Peyer's patch (tissue), 4 donors: ENCODE measurements at regions not wholly inside any gene's neighbourhood (a gene's known extent, or its start where the extent isn't known, plus 50 kb on each side); places are given as distances from the start of the nearest gene placed in this dataset.

Experiments
- DNase-seq, 3 donors: peaks; one replicate each; pipeline ENCODE4 v3.0.0-alpha.2; 2017 to 2019
- H3K27ac ChIP-seq, 4 donors: fragments of 200-600 bp; sonication (generic); one replicate each; pipeline ENCODE4 v1.5.1; 2016 to 2019
- H3K27me3 ChIP-seq, 2 donors: fragments of 200-600 bp; sonication (generic); one replicate each; pipeline ENCODE4 v1.5.1; 2019
- H3K36me3 ChIP-seq, 3 donors: fragments of 200-600 bp; sonication (generic); one replicate each; pipeline ENCODE4 v1.5.1; 2016 to 2019
- H3K4me1 ChIP-seq, 4 donors: fragments of 200-600 bp; sonication (generic); one replicate each; pipeline ENCODE4 v1.5.1; 2016 to 2019
- H3K4me3 ChIP-seq, 4 donors: fragments of 200-600 bp; sonication (generic); 1 replicate in 3 of 4; 2 replicates in 1 of 4; pipeline ENCODE4 v1.5.1; 2016 to 2019; ENCODE audit warnings: mild to moderate bottlenecking in 1 of 4
- H3K9me3 ChIP-seq, 4 donors: fragments of 200-600 bp; sonication (generic); one replicate each; pipeline ENCODE4 v1.5.1; 2016 to 2019; ENCODE audit warnings: mild to moderate bottlenecking in 1 of 4
- POLR2A ChIP-seq, 2 donors: fragments of 450-650 bp; IDR thresholded peaks; one replicate each; pipeline ENCODE4 v1.5.1; 2017; ENCODE audit warnings: antibody characterized with exemption in 2 of 2, mild to moderate bottlenecking in 2 of 2, moderate library complexity in 2 of 2
- TF ChIP-seq, protein P1 (sequence below), 6 experiments: fragments of 450-650 bp in 4 of 6; fragments of 200-600 bp in 2 of 6; sonication (generic) in 1 of 6; IDR thresholded peaks; one replicate each; pipeline ENCODE4 v1.5.1; 2017 to 2019; ENCODE audit warnings: antibody characterized with exemption in 6 of 6, mild to moderate bottlenecking in 3 of 6, moderate library complexity in 1 of 6

DNA sequence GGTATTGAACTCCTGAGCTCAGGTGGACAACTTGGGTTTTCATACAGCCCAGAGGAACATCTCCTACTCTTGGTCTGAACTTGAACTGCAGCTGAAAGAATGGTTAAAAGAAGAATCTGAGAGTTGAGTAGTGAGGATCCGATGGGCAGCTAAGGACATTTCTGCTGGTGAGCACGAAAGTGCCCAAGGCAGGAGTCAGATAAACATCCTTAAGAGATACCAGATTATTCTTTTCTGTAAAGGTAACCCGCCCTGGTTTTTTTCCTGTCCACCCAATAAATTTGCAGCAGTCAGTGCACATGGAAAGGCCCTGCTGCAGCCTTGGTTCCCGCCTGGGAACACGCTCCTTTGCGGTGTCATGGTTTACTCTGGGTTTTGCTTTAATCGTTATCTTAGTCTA lies 78.4 kb upstream of the ARHGEF7 start:
- no peak overlapping the region for H3K27ac ChIP-seq
- H3K4me1 ChIP-seq: no peaks in the 10 kb centered on the region
- TF ChIP-seq, protein P1, sequence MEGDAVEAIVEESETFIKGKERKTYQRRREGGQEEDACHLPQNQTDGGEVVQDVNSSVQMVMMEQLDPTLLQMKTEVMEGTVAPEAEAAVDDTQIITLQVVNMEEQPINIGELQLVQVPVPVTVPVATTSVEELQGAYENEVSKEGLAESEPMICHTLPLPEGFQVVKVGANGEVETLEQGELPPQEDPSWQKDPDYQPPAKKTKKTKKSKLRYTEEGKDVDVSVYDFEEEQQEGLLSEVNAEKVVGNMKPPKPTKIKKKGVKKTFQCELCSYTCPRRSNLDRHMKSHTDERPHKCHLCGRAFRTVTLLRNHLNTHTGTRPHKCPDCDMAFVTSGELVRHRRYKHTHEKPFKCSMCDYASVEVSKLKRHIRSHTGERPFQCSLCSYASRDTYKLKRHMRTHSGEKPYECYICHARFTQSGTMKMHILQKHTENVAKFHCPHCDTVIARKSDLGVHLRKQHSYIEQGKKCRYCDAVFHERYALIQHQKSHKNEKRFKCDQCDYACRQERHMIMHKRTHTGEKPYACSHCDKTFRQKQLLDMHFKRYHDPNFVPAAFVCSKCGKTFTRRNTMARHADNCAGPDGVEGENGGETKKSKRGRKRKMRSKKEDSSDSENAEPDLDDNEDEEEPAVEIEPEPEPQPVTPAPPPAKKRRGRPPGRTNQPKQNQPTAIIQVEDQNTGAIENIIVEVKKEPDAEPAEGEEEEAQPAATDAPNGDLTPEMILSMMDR (IDR thresholded peaks at IDR 0.05): no peak
- no peak for TF ChIP-seq POLR2A (IDR thresholded peaks at IDR 0.05)

DNA sequence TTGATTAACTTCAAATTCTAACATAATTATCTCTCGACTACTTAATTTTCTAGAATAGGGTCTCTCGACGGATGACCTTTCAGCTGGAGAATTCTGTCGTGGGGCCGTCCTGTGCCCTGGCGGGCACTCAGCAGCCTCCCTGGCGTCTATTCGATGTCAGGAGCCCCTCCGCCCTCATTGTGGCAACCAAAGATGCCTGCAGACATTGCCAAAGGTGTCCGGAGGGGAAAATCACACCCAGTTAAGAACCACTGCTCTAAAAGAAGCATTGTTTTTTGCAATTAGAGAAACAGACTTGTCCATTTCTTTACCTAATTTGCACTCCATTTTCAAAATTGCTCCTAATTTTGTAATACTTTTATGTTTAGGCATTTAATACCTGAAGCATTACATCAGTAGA lies 79.2 kb upstream of the ARHGEF7 start:
- Histone ChIP-seq H3K27ac (no peak overlapping the region), H3K4me1 (no peaks in the 10 kb centered on the region), H3K36me3 (no peaks in the 10 kb centered on the region), H3K4me3 (no peak overlapping the region), H3K27me3 (no peaks in the 10 kb centered on the region), H3K9me3 (no peaks in the 10 kb centered on the region)
- DNase-seq: no peak
- TF ChIP-seq POLR2A (IDR thresholded peaks at IDR 0.05): no peak
- TF ChIP-seq, protein P1 (IDR thresholded peaks at IDR 0.05): no peak

More for the DNA sequence above, 78.4 kb upstream of the ARHGEF7 start:
- H3K4me3 ChIP-seq: no peak overlapping the region
- DNase-seq: no peak
- H3K36me3 ChIP-seq: no peaks in the 10 kb centered on the region
- no peaks in the 10 kb centered on the region for H3K27me3 ChIP-seq
- no peaks in the 10 kb centered on the region for H3K9me3 ChIP-seq

DNA sequence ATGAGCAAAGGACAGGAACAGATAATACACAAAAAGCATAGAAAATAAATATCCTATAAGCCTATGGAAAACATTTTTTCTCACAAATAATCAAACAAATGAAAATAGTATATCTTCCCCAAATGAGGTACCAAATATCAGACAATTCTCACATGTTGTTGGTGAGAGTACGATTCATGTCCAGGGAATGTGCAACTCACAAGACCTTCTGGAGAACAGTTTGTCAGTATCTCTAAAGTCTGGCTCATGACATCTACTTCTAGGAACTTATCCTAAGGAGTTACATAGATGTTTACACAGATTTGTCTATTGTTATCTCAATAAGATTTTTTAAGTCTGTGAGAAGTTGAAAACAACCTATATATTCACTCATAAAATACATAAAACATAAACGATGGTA lies 80.3 kb upstream of the ARHGEF7 start:
- H3K36me3 ChIP-seq: no peaks in the 10 kb centered on the region
- no peak for DNase-seq
- H3K27me3 ChIP-seq: no peaks in the 10 kb centered on the region
- TF ChIP-seq, protein P1 (IDR thresholded peaks at IDR 0.05): no peak
- TF ChIP-seq POLR2A (IDR thresholded peaks at IDR 0.05): no peak
- H3K4me3 ChIP-seq: no peak overlapping the region
- H3K27ac ChIP-seq: no peak overlapping the region
- no peaks in the 10 kb centered on the region for H3K4me1 ChIP-seq
- H3K9me3 ChIP-seq: no peaks in the 10 kb centered on the region

DNA sequence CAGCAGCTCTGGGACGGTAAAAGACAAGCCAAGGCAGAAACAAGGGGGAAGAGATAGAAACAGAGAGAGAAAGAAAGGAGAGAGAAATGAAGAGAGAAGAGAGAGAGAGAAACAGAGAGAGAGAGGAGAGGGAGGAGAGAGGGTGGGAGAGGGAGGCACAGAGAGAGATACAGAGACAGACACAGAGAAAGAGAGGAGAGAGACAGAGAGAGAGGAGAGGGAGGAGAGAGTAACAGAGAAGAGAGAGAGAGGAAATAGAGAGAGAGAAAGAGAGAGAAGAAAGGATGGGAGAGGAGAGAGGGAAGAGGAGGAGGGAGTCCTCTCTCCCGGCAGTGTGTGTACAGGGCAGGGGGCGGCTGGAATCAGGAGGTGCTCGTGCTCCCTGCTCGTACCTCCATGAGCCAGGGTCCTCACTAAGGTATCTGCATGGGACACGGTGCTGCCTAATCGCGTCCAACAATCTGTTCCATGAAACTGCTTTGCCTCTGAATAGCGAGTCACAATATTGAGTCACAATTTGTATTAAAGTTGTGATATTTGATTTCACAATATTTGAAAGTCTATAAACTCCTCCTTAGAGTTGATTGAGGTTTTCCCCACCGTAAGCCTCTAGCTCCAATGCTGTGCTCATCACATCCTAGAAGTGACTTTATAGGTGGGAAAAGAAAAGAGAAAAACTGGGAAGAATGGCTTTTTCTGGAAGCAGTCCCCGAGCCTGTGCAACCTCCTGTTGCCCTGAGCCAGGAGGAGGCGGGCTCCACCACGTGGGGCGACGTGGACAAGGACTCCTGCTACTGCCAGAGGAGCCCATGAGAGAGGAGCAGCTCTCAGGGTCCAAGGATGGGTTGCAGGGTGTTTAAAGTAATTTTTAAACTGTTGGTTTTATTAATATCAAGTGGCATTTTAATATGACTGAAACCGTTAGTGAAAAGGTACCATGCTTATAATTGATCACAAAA lies 81.7 kb upstream of the ARHGEF7 start:
- H3K4me3 ChIP-seq: no peak overlapping the region
- no peaks in the 10 kb centered on the region for H3K36me3 ChIP-seq
- no peaks in the 10 kb centered on the region for H3K9me3 ChIP-seq
- H3K27me3 ChIP-seq: no peaks in the 10 kb centered on the region
- H3K27ac ChIP-seq: no peak overlapping the region
- no peak for DNase-seq
- H3K4me1 ChIP-seq: no peaks in the 10 kb centered on the region
- no peak for TF ChIP-seq POLR2A (IDR thresholded peaks at IDR 0.05)
- TF ChIP-seq, protein P1 (IDR thresholded peaks at IDR 0.05): no peak

DNA sequence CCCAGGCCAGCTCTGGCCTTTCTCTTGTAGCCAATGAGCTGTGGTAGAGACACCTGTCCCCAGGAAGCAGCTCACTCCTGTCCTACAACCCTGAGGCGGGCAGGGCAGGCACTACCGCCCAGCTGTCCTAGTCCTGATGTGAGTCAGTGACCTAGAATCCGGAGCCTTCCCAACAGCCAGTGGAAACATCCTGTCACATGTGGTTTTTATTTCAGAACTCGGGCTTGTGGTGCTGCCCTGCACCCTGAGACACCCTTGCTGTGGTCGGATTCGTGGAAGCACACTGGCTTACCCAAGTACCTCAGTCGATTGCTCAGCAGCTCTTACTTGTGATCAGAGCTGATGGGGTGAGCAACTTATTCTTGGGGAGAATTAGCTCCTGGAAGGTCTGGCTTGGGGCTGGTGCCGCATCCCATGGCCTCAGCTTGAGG lies 83.6 kb upstream of the ARHGEF7 start:
- TF ChIP-seq, protein P1 (IDR thresholded peaks at IDR 0.05): no peak
- no peak for TF ChIP-seq POLR2A (IDR thresholded peaks at IDR 0.05)
- Histone ChIP-seq H3K4me3 (no peak overlapping the region), H3K36me3 (no peaks in the 10 kb centered on the region), H3K27me3 (no peaks in the 10 kb centered on the region), H3K27ac (no peak overlapping the region), H3K4me1 (no peaks in the 10 kb centered on the region), H3K9me3 (no peaks in the 10 kb centered on the region)
- DNase-seq: no peak
